Fibroblast of gingiva (primary cell): ENCODE measurements at regions not wholly inside any gene's neighbourhood (a gene's known extent, or its start where the extent isn't known, plus 50 kb on each side); places are given as distances from the start of the nearest gene placed in this dataset.
"Not testable (repeated sequence)": the region's sequence is repeated elsewhere in the genome, so short reads cannot be mapped to it uniquely, and the experiment has no call there.

Experiments used
- DNase-seq: peaks from one replicate; pipeline ENCODE4 v3.0.0-alpha.2; 2011; ENCODE audit warnings: low read depth

DNA sequence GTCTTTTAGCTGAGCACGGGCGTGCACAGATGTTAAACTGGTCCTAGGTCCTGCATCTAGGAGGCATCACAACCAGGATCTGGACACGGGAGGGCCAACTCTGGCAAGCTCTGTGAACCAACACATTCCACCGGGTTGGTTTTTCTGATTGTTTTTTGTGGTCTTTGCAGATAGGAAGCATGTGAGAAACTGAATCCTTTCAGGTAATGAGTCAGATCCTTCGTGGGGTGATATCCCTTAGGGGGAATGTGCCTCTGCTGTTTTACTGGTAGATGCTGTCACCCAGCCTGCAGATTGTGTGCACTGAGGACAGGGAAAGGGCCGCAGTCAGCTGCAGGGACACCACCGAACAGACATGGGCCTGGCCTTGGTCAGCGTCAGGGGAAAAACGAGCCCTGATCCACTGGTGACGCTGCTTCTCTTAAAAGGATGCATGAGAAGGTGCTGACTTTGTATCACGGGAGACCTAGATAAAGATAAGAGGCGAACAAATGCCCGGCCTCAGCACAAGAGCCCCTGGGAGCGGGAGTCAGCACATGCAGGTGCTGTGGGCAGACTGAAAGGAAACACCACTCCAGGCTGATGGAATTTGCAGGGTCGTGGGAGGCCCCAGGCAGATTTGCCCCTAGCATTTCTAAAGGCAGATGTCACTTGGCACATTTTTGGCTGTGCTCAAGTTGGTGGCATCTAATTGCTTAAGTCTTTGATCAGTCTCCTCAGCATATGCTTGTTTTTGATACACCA is 51.1 kb downstream of the DOP1B start:
- no peak for DNase-seq

DNA sequence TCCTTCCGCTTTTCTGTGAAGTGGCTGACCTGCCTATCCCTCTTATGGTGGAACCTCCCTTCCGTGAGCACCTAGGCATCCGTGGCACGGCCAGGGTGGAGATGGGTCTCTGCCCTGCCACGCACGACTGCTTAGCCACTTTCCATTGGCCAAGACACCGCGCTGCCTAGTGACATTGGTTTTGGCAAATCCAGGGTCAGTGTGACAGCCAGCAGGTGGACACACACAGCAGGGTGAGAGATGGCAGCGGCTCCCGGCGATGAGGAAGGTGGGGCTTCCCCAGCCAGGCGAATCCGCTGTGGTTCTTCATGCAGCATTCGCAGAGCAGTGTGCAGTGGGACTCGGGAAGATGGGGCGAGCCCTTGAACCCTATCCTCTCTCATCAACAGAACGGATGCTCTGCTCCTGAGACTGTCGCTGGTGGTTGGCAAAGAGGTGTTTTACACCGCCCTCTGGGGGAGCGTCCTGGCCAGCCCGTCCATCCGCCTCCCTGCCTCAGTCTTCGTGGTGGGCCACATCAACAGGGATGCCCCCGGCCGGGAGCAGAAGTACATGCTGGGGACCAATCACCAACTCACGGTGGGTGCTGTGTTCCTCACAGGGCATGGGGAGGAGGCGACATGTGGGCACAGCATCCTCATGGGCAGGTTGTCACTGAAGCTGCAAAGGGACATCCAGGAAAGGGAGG is 51.8 kb downstream of the DOP1B start:
- no peak for DNase-seq

DNA sequence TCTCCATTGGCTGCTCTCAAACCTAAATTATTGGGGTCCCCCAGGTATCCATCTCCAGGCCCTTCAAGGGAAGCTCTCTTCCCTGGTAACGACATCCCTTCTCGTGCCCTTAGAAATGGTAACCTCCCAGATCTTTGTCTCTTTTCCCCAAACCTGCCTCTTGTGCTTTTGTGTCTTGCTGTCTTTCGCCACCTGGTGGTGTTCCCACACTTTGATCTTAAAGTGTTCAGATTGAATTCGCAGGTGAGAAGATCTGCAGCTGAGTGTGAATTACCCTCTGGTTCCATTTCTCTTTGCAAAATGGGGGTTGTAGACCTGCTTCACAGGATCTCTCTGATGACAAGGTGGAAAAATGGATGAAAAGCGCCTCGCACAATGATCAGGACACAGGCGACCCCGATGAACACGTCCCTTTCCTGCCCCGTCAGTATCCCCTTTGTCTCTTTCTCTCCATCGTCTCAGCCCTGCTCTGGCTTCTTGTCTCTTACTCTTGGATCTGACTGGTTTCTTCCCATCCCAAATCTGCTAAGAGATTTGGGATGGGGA is 53.1 kb downstream of the DOP1B start:
- DNase-seq = peak; percentile 50

DNA sequence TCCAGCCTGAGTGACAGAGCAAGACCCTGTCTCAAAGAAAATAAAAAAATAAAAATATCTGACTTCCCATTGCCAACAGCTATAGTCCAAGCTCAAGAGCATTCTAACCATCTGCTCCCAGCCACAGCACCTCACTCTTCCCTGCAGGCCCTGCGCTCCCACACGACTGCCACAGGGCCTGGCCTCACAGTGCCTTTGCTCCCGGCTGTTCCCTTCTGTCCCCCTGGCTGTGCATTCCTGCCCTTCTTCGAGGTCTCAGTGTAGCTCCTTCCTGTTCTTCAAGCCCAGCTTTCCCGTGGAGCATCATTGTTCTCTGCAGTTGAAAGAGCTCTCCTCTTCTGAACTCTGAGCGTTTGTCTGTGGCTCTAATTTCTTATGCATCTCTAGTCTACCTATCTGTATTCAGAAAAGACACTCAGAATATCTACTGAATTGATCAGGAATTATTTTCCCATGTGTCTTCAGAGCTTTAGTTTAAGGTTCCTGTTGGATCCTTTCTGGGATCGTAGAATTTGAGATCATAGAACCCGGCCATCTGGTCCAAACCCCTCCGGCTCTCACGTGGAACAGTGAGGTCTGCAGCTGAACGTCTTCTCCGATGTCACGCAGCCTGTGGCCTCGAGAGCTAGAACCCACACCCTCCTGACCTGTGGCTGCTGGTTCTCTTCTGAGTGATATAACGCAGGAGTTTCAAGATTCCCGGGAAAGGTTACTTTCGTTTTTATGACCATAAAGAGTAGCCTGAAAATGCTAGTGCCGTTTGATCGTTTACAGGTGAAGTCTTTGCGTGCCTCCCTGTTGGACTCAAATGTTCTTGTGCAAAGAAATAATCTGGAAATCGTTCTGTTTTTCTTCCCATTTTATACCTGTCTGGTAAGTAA is 54.4 kb downstream of the DOP1B start:
- no peak for DNase-seq

- peak; percentile 32 for DNase-seq
Observed at GRCh38 chr21:36211660-36212512, 55.3 kb downstream of the DOP1B start.

- DNase-seq = no peak
Observed at GRCh38 chr21:36212513-36212780, 55.8 kb downstream of the DOP1B start.

DNA sequence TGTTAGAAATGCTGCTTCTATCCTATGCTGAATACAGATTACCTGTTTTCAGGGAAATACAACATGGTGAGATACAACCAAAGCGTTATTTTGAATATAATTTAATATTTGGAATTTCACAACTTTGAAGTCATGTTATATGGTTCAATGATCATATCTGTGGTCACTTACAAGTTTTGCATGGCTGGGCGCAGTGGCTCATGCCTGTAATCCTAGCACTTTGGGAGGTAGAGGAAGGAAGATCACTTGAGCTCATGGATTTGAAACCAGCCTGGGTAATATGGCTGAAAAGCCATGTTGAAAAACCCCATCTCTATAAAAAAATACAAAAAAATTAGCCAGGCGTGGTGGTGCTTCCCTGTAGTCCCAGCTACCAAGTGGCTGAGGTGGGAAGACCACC is 57.9 kb downstream of the DOP1B start:
- no peak for DNase-seq

DNA sequence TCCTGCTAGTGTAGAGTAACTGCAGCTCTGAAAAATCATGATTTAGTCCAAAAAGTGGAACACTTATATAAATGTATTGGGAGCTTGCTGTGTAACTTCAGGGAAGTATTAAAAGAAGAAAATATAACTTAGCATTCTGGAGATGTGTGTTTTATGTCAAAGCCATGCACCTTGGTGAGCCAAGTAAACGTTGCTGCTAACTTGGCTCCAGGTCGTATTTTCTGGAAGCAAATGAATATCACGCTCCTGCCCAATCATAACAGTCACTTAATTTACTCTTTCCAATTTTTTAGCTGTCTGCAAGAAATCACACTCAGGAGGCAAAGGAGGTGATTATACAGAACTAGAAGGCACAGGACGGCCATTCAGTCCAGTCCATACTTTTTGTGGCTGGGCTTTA is 61.1 kb downstream of the DOP1B start:
- no peak for DNase-seq

- DNase-seq = no peak
Observed at GRCh38 chr21:36218691-36219090, 62.1 kb downstream of the DOP1B start.

GRCh38 chr21:36223451-36223850 is 66.8 kb downstream of the DOP1B start:
- no peak for DNase-seq

DNA sequence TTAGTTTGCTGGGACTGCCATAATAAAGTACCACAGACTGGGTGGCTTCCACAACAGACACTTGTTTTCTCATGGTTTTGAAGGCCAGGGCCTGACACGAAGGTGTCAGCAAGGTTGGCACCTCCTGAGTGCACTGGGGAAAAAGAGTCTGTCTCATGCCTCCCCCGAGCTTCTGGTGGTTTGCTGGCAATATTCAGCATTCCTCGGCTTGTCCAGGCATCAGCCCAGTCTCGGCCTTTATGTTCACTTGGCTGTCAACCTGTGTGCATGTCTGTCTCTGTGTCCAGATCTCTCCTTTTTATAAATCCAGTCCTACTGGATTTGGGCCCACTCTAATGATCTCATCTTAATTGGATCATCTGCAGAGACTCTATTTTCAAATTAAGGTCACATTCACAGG is 72.6 kb downstream of the DOP1B start:
- DNase-seq = no peak

GRCh38 chr21:36231444-36231843 is 74.8 kb downstream of the DOP1B start:
- not testable (repeated sequence) for DNase-seq

DNA sequence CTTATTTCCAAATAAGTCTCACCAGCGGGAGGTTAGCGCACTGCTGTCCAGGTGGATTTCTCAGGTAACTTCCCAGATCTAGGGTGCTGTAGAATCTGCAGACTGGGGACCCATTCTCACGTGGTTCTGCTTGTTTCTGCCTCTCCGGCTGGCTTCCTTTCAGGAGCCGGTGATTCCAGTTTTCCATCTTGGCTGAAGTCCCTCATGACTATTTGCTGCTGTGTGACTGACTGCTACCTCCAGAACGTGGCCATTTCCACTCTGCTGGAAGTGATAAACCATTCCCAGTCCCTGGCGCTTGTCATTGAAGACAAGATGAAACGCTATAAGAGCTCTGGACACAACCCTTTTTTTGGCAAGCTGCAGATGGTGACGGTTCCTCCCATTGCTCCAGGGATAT is 76.0 kb downstream of the DOP1B start:
- DNase-seq = no peak

DNA sequence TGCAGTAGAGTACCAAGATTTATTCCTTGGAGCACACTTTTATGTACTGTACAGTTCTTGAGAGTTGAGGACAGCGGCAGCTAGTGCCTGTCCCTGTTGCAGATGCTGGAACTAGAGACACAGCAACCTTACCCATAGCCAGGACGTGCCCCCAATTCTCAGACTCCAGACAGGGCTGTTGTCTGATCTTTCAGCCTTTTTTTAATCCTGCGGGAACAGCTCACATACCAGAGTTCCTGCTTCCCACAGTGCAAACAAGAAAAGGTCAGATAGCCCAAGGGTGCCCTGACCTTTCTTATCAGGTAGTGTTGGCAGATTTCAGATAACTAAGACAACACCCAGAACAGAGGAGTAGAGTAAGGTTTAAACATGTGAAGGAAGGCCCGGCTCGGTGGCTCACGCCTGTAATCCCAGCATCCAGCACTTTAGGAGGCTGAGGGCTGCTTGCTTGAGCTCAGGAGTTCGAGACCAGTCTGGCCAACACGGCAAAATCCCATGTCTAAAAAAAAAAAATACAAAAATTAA is 78.5 kb downstream of the DOP1B start:
- DNase-seq = no peak

- DNase-seq = no peak
Observed at GRCh38 chr21:36236052-36236730, 79.6 kb downstream of the DOP1B start.

DNA sequence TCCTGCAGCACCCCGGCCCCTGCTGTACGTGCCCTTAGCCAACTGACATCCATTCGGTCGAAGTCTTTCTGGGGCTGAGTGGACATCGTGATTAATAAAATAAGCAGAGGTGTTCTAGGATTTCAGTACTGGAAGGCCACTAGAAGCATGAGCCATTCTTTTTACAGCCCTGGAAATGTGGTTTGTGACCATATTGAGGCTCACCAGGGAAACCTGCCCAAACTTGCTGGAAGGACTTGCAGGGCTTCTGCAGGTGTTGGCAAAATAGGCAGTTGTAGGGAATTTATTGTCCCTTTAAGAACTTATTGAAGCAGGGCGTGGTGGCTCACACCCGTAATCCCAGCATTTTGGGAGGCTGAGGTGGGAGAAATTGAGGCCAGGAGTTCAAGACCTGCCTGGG is 80.8 kb downstream of the DOP1B start:
- DNase-seq = no peak

DNA sequence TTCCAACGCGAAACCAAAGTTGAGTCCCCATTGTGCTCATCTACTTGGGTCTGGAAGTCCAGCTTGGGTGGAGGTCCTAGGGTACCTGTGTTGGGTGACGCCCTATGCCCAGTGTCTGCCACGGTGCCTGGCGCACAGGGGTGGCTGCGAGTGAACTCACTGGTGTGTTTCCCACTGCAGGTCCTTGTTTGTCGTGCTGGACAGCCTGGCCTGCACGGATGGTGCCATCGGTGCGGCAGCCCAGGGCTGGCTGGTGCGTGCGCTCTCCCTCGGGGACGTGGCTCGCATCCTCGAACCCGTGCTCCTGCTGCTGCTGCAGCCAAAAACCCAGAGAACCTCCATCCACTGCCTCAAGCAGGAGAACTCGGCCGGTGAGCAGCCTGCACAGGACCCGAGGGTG is 80.4 kb upstream of the MORC3 start:
- DNase-seq = no peak

DNA sequence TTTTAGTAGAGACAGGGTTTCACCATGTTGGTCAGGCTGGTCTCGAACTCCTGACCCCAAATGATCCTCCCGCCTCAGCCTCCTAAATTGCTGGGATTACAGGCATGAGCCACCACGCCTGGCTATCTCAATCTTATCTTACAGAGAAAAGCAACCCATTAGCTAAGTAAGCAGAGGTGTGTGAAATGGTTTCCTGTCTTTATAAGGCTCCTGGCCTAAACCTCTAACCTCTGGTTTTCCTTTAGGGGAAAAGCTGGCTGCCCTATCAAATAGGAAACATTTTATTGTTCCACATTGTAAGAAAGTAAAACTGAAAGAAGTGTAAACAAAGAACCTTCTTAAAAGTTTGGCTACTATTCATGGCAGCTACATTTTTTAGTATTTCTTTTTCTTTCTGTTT is 78.3 kb upstream of the MORC3 start:
- DNase-seq = no peak

DNA sequence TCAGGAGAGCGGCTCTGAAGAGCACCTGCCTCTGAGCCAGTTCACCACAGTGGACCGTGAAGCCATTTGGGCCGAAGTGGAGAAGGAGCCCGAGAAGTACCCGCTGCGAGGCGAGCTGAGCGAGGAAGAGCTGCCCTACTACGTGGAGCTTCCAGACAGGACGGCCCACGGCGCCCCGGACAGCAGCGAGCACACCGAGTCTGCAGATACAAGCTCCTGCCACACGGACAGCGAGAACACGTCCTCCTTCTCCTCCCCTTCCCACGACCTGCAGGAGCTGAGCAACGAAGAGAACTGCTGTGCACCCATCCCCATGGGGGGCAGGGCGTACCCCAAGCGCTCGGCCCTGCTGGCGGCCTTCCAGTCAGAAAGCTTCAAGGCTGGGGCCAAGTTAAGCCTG is 74.9 kb upstream of the MORC3 start:
- DNase-seq = no peak

DNA sequence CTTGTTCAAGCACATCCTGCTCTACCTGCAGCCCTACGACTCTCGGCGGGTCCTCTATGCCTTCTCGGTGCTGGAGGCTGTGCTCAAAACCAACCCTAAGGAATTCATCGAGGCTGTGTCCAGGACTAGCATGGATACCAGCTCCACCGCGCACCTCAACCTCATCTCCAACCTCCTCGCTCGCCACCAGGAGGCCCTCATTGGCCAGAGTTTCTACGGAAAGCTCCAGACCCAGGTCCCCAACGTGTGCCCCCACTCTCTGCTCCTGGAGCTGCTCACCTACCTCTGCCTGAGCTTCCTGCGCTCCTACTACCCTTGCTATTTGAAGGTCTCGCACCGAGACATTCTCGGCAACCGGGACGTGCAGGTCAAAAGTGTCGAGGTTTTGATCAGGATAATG is 74.3 kb upstream of the MORC3 start:
- no peak for DNase-seq

DNA sequence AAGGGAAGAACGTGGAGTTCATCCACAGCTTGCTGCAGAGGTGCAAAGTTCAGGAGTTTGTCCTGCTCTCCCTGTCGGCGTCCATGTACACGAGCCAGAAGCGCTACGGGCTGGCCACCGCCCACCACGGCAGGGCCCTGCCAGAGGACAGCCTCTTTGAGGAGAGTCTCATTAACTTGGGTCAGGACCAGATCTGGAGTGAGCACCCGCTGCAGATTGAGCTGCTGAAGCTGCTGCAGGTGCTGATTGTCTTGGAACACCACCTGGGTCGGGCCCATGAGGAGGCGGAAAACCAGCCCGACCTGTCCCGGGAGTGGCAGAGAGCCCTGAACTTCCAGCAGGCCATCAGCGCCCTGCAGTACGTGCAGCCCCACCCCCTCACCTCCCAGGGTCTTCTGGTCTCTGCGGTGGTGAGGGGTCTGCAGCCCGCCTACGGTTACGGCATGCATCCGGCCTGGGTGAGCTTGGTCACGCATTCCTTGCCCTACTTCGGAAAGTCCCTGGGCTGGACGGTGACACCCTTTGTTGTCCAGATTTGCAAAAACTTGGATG is 73.8 kb upstream of the MORC3 start:
- no peak for DNase-seq
